ENCODE measurements at regions not wholly inside any gene's neighbourhood (a gene's known extent, or its start where the extent isn't known, plus 50 kb on each side); places are given as distances from the start of the nearest gene placed in this dataset.

DNA sequence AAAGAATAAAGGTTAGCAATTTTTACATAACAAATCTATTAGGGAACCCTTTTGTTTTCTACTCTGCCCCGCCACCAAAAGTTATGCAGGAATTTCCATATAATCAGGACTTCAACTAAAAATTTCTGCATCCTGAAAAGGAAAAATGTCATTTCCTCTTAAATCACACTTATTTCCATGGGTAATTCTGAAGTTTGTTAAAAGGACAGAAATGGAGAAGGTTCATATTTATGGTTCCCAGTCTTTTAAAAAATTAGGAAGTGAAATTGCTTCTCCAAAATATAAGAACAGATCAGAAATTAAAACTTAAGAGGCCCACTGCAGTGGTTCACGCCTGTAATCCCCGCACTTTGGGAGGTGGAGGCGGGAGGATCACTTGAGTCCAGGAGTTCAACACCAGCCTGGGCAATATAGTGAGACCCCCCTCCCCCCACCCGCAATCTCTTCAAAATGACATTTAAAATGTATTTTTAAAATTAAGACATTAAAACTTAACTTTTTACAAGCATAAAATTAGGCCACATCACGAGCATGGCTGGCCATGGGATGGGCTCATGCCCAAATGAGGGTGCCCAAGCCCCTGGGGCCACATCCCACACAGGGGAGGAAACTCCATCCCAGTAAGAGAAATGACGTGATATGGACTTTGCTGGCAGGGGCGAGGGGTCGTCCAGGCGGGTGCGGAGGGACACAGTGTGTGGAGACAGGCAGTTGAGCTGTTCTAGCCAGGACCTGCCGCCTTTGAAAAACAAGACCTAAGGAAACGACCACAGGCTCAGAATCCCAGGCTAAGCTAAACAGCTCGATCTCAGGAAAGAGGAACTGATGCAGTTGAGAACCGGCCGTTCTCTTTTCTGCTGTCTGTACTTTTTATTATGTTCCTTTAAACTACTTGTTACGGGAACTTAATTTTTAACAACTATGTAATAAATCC, 51.3 kb upstream of the NFE2L3 start:
- DNase-seq, result no peak

DNA sequence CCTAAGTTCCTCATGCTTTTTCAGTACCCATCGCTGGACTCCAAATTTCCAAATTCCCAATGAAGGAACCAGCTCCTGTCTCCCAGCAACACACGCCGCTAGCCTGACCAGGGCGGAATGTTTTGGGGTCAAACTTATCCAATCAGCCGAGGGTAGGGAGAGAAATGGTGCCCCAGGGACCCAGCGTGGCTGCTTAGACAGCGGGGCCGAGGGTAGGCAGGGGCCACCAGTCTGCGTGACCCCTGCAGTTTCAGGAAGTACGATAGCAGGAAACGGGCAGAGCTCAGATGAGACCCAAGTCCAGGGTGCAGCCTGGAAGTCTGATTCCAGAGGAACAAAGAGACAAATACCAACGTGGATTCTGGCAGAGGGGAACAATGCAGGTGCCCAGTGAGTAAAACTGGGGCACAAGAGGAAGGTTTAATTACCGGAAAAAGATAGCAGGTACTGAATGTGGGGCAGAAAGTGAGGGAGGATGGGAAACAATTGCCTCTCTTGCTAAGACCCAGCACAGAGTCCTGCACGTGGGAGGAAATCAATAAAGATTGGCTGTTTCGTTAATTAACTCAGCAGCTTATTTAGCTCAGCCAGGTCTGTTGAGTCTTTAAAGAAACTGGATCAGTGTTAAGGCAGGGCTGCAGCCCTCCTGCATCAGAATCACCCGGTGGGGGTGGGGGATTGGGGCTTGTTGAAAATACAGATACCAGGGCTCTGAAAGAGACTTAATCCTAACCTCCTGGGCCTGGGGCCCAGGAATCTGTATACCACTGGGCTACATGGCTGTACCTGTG, 50.4 kb upstream of the NFE2L3 start:
- DNase-seq, result no peak

DNA sequence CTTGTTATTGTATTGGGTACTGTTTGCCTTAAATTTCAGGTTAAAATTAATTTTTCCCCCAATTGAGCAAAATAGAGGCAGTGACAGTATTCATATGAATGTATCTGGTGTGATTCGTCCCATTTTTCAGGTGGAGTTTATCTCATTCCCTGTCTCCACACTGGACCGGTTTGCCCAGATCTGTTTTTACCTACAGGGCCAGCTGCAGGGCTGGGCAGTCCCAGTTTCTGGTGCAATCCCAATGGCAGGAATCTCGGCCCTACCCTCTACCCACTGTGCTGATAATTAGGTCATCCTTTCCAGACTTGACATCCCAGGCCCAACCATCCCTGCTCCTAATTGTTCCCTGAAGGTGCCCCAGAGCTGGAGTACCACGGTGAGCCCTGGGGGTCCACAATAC, 49.8 kb upstream of the NFE2L3 start:
- DNase-seq, result no peak

All from NCI-H2081 (cell line).